ENCODE measurements at regions not wholly inside any gene's neighbourhood (a gene's known extent, or its start where the extent isn't known, plus 50 kb on each side); places are given as distances from the start of the nearest gene placed in this dataset.

- Histone ChIP-seq H3K36me3 (no peaks in the 10 kb centered on the region), H3K4me3 (no peak overlapping the region), H3K9me3 (no peaks in the 10 kb centered on the region), H3K27ac (no peak overlapping the region), H3K4me1 (no peaks in the 10 kb centered on the region), H3K27me3 (no peaks in the 10 kb centered on the region)
- intact Hi-C loops (cut with DNase I): no loop called here
- WGBS, 2 donors: 86 to 91% methylated on average over 6 of the region's 6 CpGs
- DNase-seq: no peak
- no peak for TF ChIP-seq EP300 (IDR thresholded peaks at IDR 0.05)
- no peak for TF ChIP-seq POLR2AphosphoS5 (IDR thresholded peaks at IDR 0.05)
- no peak for TF ChIP-seq CTCF (IDR thresholded peaks at IDR 0.05)
- no peak for TF ChIP-seq POLR2A (IDR thresholded peaks at IDR 0.05)
Observed at GRCh38 chr1:177490036-177490639, 319.4 kb downstream of the BRINP2 start.

- Histone ChIP-seq H3K36me3 (no peaks in the 10 kb centered on the region), H3K9me3 (no peaks in the 10 kb centered on the region), H3K27ac (no peak overlapping the region), H3K27me3 (no peaks in the 10 kb centered on the region), H3K4me3 (no peak overlapping the region), H3K4me1 (no peaks in the 10 kb centered on the region)
- no peak for DNase-seq
- 70 to 77% methylated on average over 2 of the region's 2 CpGs for WGBS, 2 donors
- intact Hi-C loops (cut with DNase I): no loop called here
- no peak for TF ChIP-seq POLR2AphosphoS5 (IDR thresholded peaks at IDR 0.05)
- no peak for TF ChIP-seq CTCF (IDR thresholded peaks at IDR 0.05)
- no peak for TF ChIP-seq POLR2A (IDR thresholded peaks at IDR 0.05)
- TF ChIP-seq EP300 (IDR thresholded peaks at IDR 0.05): no peak
Observed at GRCh38 chr1:177488722-177489121, 318.0 kb downstream of the BRINP2 start.

- Histone ChIP-seq H3K36me3 (no peaks in the 10 kb centered on the region), H3K27me3 (no peaks in the 10 kb centered on the region), H3K4me1 (no peaks in the 10 kb centered on the region), H3K9me3 (no peaks in the 10 kb centered on the region), H3K4me3 (no peak overlapping the region), H3K27ac (no peak overlapping the region)
- intact Hi-C loops (cut with DNase I): no loop called here
- no peak for DNase-seq
- 55 to 56% methylated on average over 1 of the region's 1 CpG for WGBS, 2 donors
- no peak for TF ChIP-seq POLR2AphosphoS5 (IDR thresholded peaks at IDR 0.05)
- no peak for TF ChIP-seq POLR2A (IDR thresholded peaks at IDR 0.05)
- TF ChIP-seq CTCF (IDR thresholded peaks at IDR 0.05): no peak
- TF ChIP-seq EP300 (IDR thresholded peaks at IDR 0.05): no peak
Observed at GRCh38 chr1:177487481-177487880, 316.7 kb downstream of the BRINP2 start.

GRCh38 chr1:177480741-177481305 lies 310.1 kb downstream of the BRINP2 start:
- no peaks in the 10 kb centered on the region for H3K36me3 ChIP-seq
- intact Hi-C loops (cut with DNase I): no loop called here
- H3K4me1 ChIP-seq: peaks cover 0 to 11% (median 4%) of the 10 kb centered on the region in 4 donors
- H3K9me3 ChIP-seq: no peaks in the 10 kb centered on the region
- no peak overlapping the region for H3K27ac ChIP-seq
- no peak for TF ChIP-seq CTCF (IDR thresholded peaks at IDR 0.05)
- TF ChIP-seq POLR2AphosphoS5 (IDR thresholded peaks at IDR 0.05): no peak
- no peak overlapping the region for H3K4me3 ChIP-seq
- DNase-seq: no peak
- WGBS, 2 donors: 90 to 92% methylated on average over 6 of the region's 6 CpGs
- no peaks in the 10 kb centered on the region for H3K27me3 ChIP-seq

- Histone ChIP-seq H3K36me3 (no peaks in the 10 kb centered on the region), H3K27me3 (no peaks in the 10 kb centered on the region), H3K27ac (no peak overlapping the region), H3K4me3 (no peak overlapping the region), H3K4me1 (peaks cover 0 to 11% (median 4%) of the 10 kb centered on the region in 4 donors), H3K9me3 (no peaks in the 10 kb centered on the region)
- intact Hi-C loops (cut with DNase I): no loop called here
- TF ChIP-seq POLR2AphosphoS5 (IDR thresholded peaks at IDR 0.05) (no peak), CTCF (IDR thresholded peaks at IDR 0.05) (no peak), EP300 (IDR thresholded peaks at IDR 0.05) (no peak), POLR2A (IDR thresholded peaks at IDR 0.05) (no peak)
- WGBS, 2 donors: 90 to 93% methylated on average over 7 of the region's 7 CpGs
- no peak for DNase-seq
Observed at GRCh38 chr1:177479600-177479999, 308.8 kb downstream of the BRINP2 start.
